Effector memory CD4-positive, alpha-beta T cell (primary cell): ENCODE measurements at regions not wholly inside any gene's neighbourhood (a gene's known extent, or its start where the extent isn't known, plus 50 kb on each side); places are given as distances from the start of the nearest gene placed in this dataset.
"Not testable (repeated sequence)": the region's sequence is repeated elsewhere in the genome, so short reads cannot be mapped to it uniquely, and the experiment has no call there.

Experiments
- DNase-seq, 3 donors: peaks; one replicate each; pipeline ENCODE4 v3.0.0-alpha.2; 2020
- H3K27ac ChIP-seq: 2 replicates; pipeline ENCODE4 v1.7.0; 2013; ENCODE audit warnings: mild to moderate bottlenecking, low read length, moderate library complexity; ENCODE audit not compliant: insufficient read depth, poor library complexity, severe bottlenecking
- H3K27me3 ChIP-seq: replicated peaks from 2 replicates; pipeline ENCODE4 v1.7.0; 2013; ENCODE audit warnings: mild to moderate bottlenecking, low read length; ENCODE audit not compliant: insufficient read depth, control insufficient read depth, poor library complexity, severe bottlenecking
- H3K36me3 ChIP-seq: 2 replicates; pipeline ENCODE4 v1.7.0; 2013; ENCODE audit warnings: mild to moderate bottlenecking, low read length, moderate library complexity; ENCODE audit not compliant: control insufficient read depth, insufficient read depth
- H3K4me1 ChIP-seq: 2 replicates; pipeline ENCODE4 v1.7.0; 2013; ENCODE audit warnings: low read length, mild to moderate bottlenecking; ENCODE audit not compliant: control insufficient read depth, insufficient read depth, poor library complexity, severe bottlenecking
- H3K4me3 ChIP-seq: 2 replicates; pipeline ENCODE4 v1.7.0; 2013; ENCODE audit warnings: low read length, low read depth, mild to moderate bottlenecking; ENCODE audit not compliant: insufficient read depth, poor library complexity, severe bottlenecking
- H3K9me3 ChIP-seq: 2 replicates; pipeline ENCODE4 v1.7.0; 2013; ENCODE audit warnings: mild to moderate bottlenecking, low read length, moderate library complexity; ENCODE audit not compliant: control insufficient read depth

DNA sequence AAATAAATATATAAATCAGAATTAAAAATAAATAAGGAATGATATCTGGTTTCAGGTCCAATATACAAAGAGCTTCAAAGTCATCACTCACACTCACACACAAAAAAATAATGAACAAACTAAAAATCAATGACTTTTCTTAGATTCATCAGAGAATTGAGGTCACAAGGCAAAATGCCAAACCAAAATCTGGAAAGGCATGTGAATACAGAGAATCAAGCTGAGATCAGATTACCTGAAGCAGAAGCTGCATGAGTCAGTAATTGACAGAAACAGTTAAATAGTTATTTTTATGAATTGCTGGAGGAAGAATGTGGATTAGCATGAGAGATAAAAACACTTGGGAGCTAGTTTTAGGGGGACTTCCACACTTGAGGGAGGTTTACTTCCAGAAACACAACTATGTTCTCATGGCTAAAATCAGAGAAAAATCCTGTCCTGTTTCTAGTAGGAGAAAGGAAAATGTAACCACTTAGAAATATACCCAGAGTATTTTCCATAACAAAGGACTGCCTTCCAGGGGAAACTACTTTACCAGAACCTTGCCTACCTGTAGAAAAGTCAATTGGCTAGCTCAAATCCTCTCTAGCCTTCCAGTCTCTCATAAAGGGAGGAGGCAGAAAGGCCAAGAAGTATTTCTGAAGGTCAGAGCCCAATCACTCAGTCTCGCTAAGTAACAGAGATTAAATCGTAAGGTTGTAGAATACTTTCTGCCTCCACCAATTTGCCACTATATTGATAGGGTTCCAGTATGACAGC, 536.6 kb upstream of the NR5A2 start:
- Histone ChIP-seq H3K4me3 (no peak overlapping the region), H3K36me3 (no peaks in the 10 kb centered on the region), H3K4me1 (no peaks in the 10 kb centered on the region), H3K9me3 (no peaks in the 10 kb centered on the region), H3K27me3 (no peaks in the 10 kb centered on the region), H3K27ac (no peak overlapping the region)
- DNase-seq = no peak

DNA sequence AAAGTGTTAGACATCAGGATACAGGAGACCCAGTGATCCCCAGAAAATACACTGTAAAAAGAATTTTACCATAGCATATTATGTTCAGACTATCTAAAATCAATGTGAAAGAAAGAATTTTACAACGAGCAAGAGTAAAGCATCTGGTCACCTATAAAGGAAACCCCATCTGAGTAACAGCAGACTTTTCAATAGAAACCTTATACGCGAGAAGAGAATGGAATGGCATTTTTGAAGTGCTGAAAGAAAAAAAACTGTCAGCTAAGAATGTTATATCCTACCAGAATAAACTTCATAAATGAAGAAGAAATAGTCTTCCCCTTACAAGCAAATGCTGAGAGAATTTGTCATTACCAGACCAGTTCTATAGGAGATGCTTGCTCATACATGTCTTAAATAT, 532.1 kb upstream of the NR5A2 start:
- H3K9me3 ChIP-seq = no peaks in the 10 kb centered on the region
- no peak overlapping the region for H3K27ac ChIP-seq
- no peaks in the 10 kb centered on the region for H3K36me3 ChIP-seq
- H3K4me3 ChIP-seq = no peak overlapping the region
- no peaks in the 10 kb centered on the region for H3K27me3 ChIP-seq
- H3K4me1 ChIP-seq = no peaks in the 10 kb centered on the region
- no peak for DNase-seq

- H3K27ac ChIP-seq, H3K4me1 ChIP-seq, H3K9me3 ChIP-seq, H3K36me3 ChIP-seq, DNase-seq, H3K4me3 ChIP-seq, H3K27me3 ChIP-seq: not testable (repeated sequence)
These were observed 528.7 kb upstream of the NR5A2 start for GRCh38 chr1:199498802-199499201.

- H3K4me1 ChIP-seq = no peaks in the 10 kb centered on the region
These were observed 519.4 kb upstream of the NR5A2 start for GRCh38 chr1:199508072-199508471.

DNA sequence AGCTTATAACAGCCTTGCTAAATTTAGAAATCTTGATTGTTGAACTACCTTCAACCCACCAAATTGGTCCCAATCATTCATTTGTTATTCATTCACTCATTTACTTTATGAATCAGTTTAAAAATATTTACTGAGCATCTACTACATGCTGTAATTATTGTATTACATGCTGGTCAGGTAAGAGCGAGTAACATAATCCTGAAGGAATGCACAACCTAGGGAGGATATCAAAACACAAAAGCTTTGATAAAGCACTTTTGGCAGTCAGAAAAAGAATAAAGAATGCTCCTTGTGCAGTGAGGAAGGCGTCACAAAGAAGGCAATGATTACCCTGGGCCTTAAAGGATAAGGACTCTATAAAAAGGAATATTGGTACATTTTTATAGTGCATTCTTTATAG, 518.9 kb upstream of the NR5A2 start:
- Histone ChIP-seq H3K27me3 (no peaks in the 10 kb centered on the region), H3K4me3 (no peak overlapping the region), H3K27ac (no peak overlapping the region), H3K36me3 (no peaks in the 10 kb centered on the region), H3K4me1 (no peaks in the 10 kb centered on the region), H3K9me3 (no peaks in the 10 kb centered on the region)
- DNase-seq = no peak

More at GRCh38 chr1:199508072-199508471, 519.4 kb upstream of the NR5A2 start:
- Histone ChIP-seq H3K27ac (no peak overlapping the region), H3K36me3 (no peaks in the 10 kb centered on the region), H3K9me3 (no peaks in the 10 kb centered on the region), H3K27me3 (no peaks in the 10 kb centered on the region), H3K4me3 (no peak overlapping the region)
- no peak for DNase-seq

GRCh38 chr1:199509456-199509855, 518.1 kb upstream of the NR5A2 start:
- Histone ChIP-seq H3K36me3 (no peaks in the 10 kb centered on the region), H3K9me3 (no peaks in the 10 kb centered on the region), H3K4me3 (no peak overlapping the region), H3K27me3 (no peaks in the 10 kb centered on the region), H3K4me1 (no peaks in the 10 kb centered on the region), H3K27ac (no peak overlapping the region)
- DNase-seq = no peak

DNA sequence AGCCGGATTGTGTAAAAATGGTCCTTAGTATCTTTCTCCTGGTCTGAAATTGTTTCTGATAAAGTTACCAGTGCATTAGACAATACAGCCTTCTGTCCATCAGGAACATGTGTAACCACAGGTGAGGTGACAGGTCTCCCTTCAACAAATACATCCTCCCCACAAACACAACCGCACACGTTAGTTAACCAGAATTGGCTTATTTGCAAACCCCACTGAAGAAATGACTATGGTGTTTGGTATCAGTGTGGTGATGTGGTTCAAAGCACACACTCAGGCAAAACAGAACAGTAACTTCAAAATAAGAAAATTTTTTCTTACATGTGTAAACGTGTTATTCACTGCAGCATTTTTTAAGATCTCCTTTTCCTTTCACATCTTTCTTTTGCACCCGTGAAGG, 517.2 kb upstream of the NR5A2 start:
- H3K27ac ChIP-seq = no peak overlapping the region
- H3K36me3 ChIP-seq = no peaks in the 10 kb centered on the region
- H3K27me3 ChIP-seq = no peaks in the 10 kb centered on the region
- no peak overlapping the region for H3K4me3 ChIP-seq
- no peak for DNase-seq
- no peaks in the 10 kb centered on the region for H3K4me1 ChIP-seq
- H3K9me3 ChIP-seq = no peaks in the 10 kb centered on the region

GRCh38 chr1:199512037-199512710, 515.3 kb upstream of the NR5A2 start:
- no peak for DNase-seq
- H3K36me3 ChIP-seq = no peaks in the 10 kb centered on the region
- H3K27me3 ChIP-seq = no peaks in the 10 kb centered on the region
- no peaks in the 10 kb centered on the region for H3K4me1 ChIP-seq
- H3K4me3 ChIP-seq = no peak overlapping the region
- no peak overlapping the region for H3K27ac ChIP-seq
- H3K9me3 ChIP-seq = no peaks in the 10 kb centered on the region

DNA sequence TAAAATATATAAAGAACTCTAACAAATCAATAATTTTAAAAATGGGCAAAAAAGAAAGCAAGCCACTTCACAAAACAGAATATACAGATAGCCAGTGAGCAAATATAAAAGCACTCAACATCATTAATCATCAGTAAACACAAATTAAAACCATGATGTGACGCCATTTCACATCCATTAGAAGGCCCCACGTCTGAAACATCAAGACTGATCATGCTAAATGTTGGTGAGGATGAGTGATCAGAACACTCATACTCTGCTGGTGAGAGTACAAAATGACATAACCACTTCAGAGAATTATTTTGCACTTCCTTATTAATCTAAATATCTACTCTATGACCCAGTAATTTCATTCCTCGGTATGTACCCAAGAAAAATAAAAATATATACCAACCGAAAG, 512.2 kb upstream of the NR5A2 start:
- Histone ChIP-seq H3K9me3 (no peaks in the 10 kb centered on the region), H3K36me3 (no peaks in the 10 kb centered on the region), H3K4me1 (no peaks in the 10 kb centered on the region), H3K27me3 (no peaks in the 10 kb centered on the region), H3K27ac (no peak overlapping the region), H3K4me3 (no peak overlapping the region)
- DNase-seq = no peak

GRCh38 chr1:199522338-199522737, 505.2 kb upstream of the NR5A2 start:
- Histone ChIP-seq H3K36me3 (no peaks in the 10 kb centered on the region), H3K4me1 (no peaks in the 10 kb centered on the region), H3K4me3 (no peak overlapping the region), H3K27ac (no peak overlapping the region), H3K27me3 (no peaks in the 10 kb centered on the region), H3K9me3 (no peaks in the 10 kb centered on the region)
- no peak for DNase-seq
